HG03066 (cell line): ENCODE measurements at regions not wholly inside any gene's neighbourhood (a gene's known extent, or its start where the extent isn't known, plus 50 kb on each side); places are given as distances from the start of the nearest gene placed in this dataset.

Experiments
- ATAC-seq: cut with Tn5 transposase; IDR thresholded peaks from one replicate; pipeline ENCODE4 v1.9.1; 2021; ENCODE audit warnings: low read depth; ENCODE audit not compliant: unreplicated experiment

GRCh38 chr2:118527571-118527970 lies 319.9 kb downstream of the EN1 start:
- no peak for ATAC-seq

GRCh38 chr2:118525346-118525745 lies 322.1 kb downstream of the EN1 start:
- ATAC-seq, result no peak

GRCh38 chr2:118524911-118525310 lies 322.5 kb downstream of the EN1 start:
- no peak for ATAC-seq

- no peak for ATAC-seq
Measured at GRCh38 chr2:118523761-118524160, 323.7 kb downstream of the EN1 start.

- ATAC-seq, result no peak
Measured at GRCh38 chr2:118521960-118522359, 325.5 kb downstream of the EN1 start.

GRCh38 chr2:118521272-118521671 lies 326.2 kb downstream of the EN1 start:
- ATAC-seq, result no peak

- ATAC-seq, result no peak
Measured at GRCh38 chr2:118520246-118520645, 327.2 kb downstream of the EN1 start.

GRCh38 chr2:118519511-118519910 lies 327.9 kb downstream of the EN1 start:
- no peak for ATAC-seq

- ATAC-seq, result no peak
Measured at GRCh38 chr2:118510807-118511206, 336.6 kb downstream of the EN1 start.

GRCh38 chr2:118509319-118510004 lies 338.0 kb downstream of the EN1 start:
- ATAC-seq, result no peak

- ATAC-seq, result no peak
Measured at GRCh38 chr2:118508282-118508681, 339.2 kb downstream of the EN1 start.

- no peak for ATAC-seq
Measured at GRCh38 chr2:118505436-118505835, 342.0 kb downstream of the EN1 start.

- ATAC-seq, result no peak
Measured at GRCh38 chr2:118502106-118502505, 345.3 kb downstream of the EN1 start.

GRCh38 chr2:118498943-118499342 lies 348.5 kb downstream of the EN1 start:
- ATAC-seq, result no peak

- ATAC-seq, result no peak
Measured at GRCh38 chr2:118496870-118497611, 350.4 kb downstream of the EN1 start.

- ATAC-seq, result no peak
Measured at GRCh38 chr2:118496467-118496866, 351.0 kb downstream of the EN1 start.

- ATAC-seq, result no peak
Measured at GRCh38 chr2:118495290-118495689, 352.2 kb downstream of the EN1 start.

- no peak for ATAC-seq
Measured at GRCh38 chr2:118493213-118493612, 354.2 kb downstream of the EN1 start.

GRCh38 chr2:118492335-118492734 lies 355.1 kb downstream of the EN1 start:
- no peak for ATAC-seq

- ATAC-seq, result no peak
Measured at GRCh38 chr2:118490330-118490729, 357.1 kb downstream of the EN1 start.

GRCh38 chr2:118489712-118490299 lies 357.6 kb downstream of the EN1 start:
- no peak for ATAC-seq

- no peak for ATAC-seq
Measured at GRCh38 chr2:118481299-118481698, 366.1 kb downstream of the EN1 start.
